Fibroblast of villous mesenchyme (primary cell): ENCODE measurements at regions not wholly inside any gene's neighbourhood (a gene's known extent, or its start where the extent isn't known, plus 50 kb on each side); places are given as distances from the start of the nearest gene placed in this dataset.

ENCODE experiments used
- DNase-seq: peaks from one replicate; pipeline ENCODE4 v3.0.0-alpha.2; 2010; ENCODE audit warnings: low read depth
- H3K4me3 ChIP-seq: 2 replicates; pipeline ENCODE4 v1.5.1; 2011; ENCODE audit warnings: low read depth, mild to moderate bottlenecking, low read length
- CTCF ChIP-seq: IDR thresholded peaks from 2 replicates; pipeline ENCODE4 v1.5.1; 2012; ENCODE audit warnings: low read depth, mild to moderate bottlenecking, low read length; ENCODE audit not compliant: insufficient read depth

GRCh38 chr4:120418146-120418545, 351.5 kb upstream of the MAD2L1 start:
- DNase-seq = no peak
- no peak for TF ChIP-seq CTCF
- H3K4me3 ChIP-seq = no peak overlapping the region

- no peak overlapping the region for H3K4me3 ChIP-seq
- no peak for TF ChIP-seq CTCF
- DNase-seq = no peak
These were observed 349.2 kb upstream of the MAD2L1 start for GRCh38 chr4:120415896-120416295.

- DNase-seq = no peak
- TF ChIP-seq CTCF = no peak
- no peak overlapping the region for H3K4me3 ChIP-seq
These were observed 340.3 kb upstream of the MAD2L1 start for GRCh38 chr4:120406960-120407359.

- no peak for TF ChIP-seq CTCF
- DNase-seq = peak; percentile 76
These were observed 336.6 kb upstream of the MAD2L1 start for GRCh38 chr4:120403296-120403695.

GRCh38 chr4:120400441-120400840, 333.8 kb upstream of the MAD2L1 start:
- H3K4me3 ChIP-seq = no peak overlapping the region
- no peak for DNase-seq
- no peak for TF ChIP-seq CTCF

More at GRCh38 chr4:120403296-120403695, 336.6 kb upstream of the MAD2L1 start:
- H3K4me3 ChIP-seq = no peak overlapping the region

GRCh38 chr4:120399826-120400225, 333.2 kb upstream of the MAD2L1 start:
- DNase-seq = peak; percentile 42
- H3K4me3 ChIP-seq = no peak overlapping the region
- TF ChIP-seq CTCF = no peak

- H3K4me3 ChIP-seq = no peak overlapping the region
- no peak for DNase-seq
- TF ChIP-seq CTCF = no peak
These were observed 329.1 kb upstream of the MAD2L1 start for GRCh38 chr4:120395746-120396145.
